HG03139 (cell line): ENCODE measurements at regions not wholly inside any gene's neighbourhood (a gene's known extent, or its start where the extent isn't known, plus 50 kb on each side); places are given as distances from the start of the nearest gene placed in this dataset.

Experiments used
- ATAC-seq: cut with Tn5 transposase; IDR thresholded peaks from one replicate; pipeline ENCODE4 v1.9.1; 2021; ENCODE audit not compliant: unreplicated experiment

- no peak for ATAC-seq
Measured at GRCh38 chr4:127165971-127166370, 466.8 kb upstream of the INTU start.

- ATAC-seq = no peak
Measured at GRCh38 chr4:127174201-127174600, 458.6 kb upstream of the INTU start.

- no peak for ATAC-seq
Measured at GRCh38 chr4:127174616-127175015, 458.1 kb upstream of the INTU start.

GRCh38 chr4:127179256-127180087, 453.3 kb upstream of the INTU start:
- ATAC-seq = no peak

GRCh38 chr4:127181001-127181400, 451.8 kb upstream of the INTU start:
- no peak for ATAC-seq

- no peak for ATAC-seq
Measured at GRCh38 chr4:127182687-127183086, 450.1 kb upstream of the INTU start.

GRCh38 chr4:127188847-127189246, 443.9 kb upstream of the INTU start:
- ATAC-seq = no peak

- no peak for ATAC-seq
Measured at GRCh38 chr4:127194281-127194680, 438.5 kb upstream of the INTU start.

- ATAC-seq = no peak
Measured at GRCh38 chr4:127196655-127197352, 436.0 kb upstream of the INTU start.

- ATAC-seq = no peak
Measured at GRCh38 chr4:127203562-127204200, 429.1 kb upstream of the INTU start.

GRCh38 chr4:127204322-127204721, 428.4 kb upstream of the INTU start:
- no peak for ATAC-seq

GRCh38 chr4:127209580-127210095, 423.1 kb upstream of the INTU start:
- ATAC-seq = no peak

- no peak for ATAC-seq
Measured at GRCh38 chr4:127210893-127211649, 421.7 kb upstream of the INTU start.

GRCh38 chr4:127211650-127212560, 420.9 kb upstream of the INTU start:
- no peak for ATAC-seq

GRCh38 chr4:127212701-127213100, 420.1 kb upstream of the INTU start:
- no peak for ATAC-seq

- no peak for ATAC-seq
Measured at GRCh38 chr4:127214016-127214415, 418.7 kb upstream of the INTU start.

GRCh38 chr4:127214931-127215330, 417.8 kb upstream of the INTU start:
- no peak for ATAC-seq

- ATAC-seq = no peak
Measured at GRCh38 chr4:127217586-127218229, 415.0 kb upstream of the INTU start.

- no peak for ATAC-seq
Measured at GRCh38 chr4:127219232-127219631, 413.5 kb upstream of the INTU start.
